Activated CD8-positive, alpha-beta memory T cell treated with anti-CD3 and anti-CD28 coated beads for 36 hours (primary cell): ENCODE measurements at regions not wholly inside any gene's neighbourhood (a gene's known extent, or its start where the extent isn't known, plus 50 kb on each side); places are given as distances from the start of the nearest gene placed in this dataset.

Experiments
- CTCF ChIA-PET: fragments of 350-600 bp; sonication (Branson Sonifier 250); formaldehyde crosslinking; loops from one replicate; lab custom pipeline; 2021; ENCODE audit warnings: antibody characterized with exemption; lab: Charles Lee
- POLR2A ChIA-PET: fragments of 350-600 bp; sonication (Branson Sonifier 250); formaldehyde crosslinking; loops from one replicate; lab custom pipeline; 2021; ENCODE audit warnings: antibody characterized with exemption; lab: Charles Lee

- POLR2A ChIA-PET: no interaction called here
- CTCF ChIA-PET: no interaction called here
Measured at GRCh38 chr2:21939967-21940366, 816.2 kb downstream of the TDRD15 start.

DNA sequence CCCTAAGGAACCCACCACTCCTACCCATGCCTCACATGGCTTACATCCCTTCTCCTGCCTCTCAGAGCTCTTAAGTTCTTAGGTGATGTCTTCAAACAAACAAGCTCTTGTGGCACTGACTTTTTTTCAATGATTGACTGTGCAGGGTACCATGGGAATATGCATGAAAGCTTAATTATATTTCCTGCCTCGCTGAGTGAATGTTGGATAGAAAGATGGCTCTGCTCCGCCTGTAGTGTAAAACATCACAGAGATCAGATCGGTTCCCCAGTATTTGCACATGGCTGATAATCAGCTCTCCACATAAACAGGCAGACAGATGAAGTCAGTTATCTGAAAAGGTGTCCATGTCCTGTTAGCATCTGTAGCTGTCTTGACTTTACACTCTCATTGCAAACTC is 820.8 kb downstream of the TDRD15 start:
- ChIA-PET CTCF (no interaction called here), POLR2A (no interaction called here)

DNA sequence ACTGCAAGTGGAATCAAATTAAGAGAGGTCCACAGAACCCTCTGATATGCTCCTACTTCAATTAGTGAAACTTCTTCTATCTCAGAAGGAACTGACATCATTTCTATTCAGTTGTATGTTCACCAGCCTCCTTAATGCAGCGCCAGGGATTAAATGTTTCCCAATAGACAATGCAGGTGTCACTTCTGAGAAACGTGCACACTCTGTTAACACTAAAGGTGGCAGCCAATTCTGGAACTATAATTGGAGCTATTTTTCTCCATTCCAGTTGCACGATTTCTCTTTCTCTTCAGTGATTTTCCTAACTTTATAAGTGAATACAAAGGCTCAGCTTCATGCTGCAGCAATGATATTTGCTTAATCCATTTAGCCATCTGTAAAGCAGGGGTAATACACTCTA is 821.9 kb downstream of the TDRD15 start:
- ChIA-PET POLR2A (no interaction called here), CTCF (no interaction called here)

GRCh38 chr2:21947046-21947445 is 823.3 kb downstream of the TDRD15 start:
- CTCF ChIA-PET: no interaction called here
- POLR2A ChIA-PET: no interaction called here

GRCh38 chr2:21966139-21966538 is 842.4 kb downstream of the TDRD15 start:
- POLR2A ChIA-PET: no interaction called here
- CTCF ChIA-PET: no interaction called here

DNA sequence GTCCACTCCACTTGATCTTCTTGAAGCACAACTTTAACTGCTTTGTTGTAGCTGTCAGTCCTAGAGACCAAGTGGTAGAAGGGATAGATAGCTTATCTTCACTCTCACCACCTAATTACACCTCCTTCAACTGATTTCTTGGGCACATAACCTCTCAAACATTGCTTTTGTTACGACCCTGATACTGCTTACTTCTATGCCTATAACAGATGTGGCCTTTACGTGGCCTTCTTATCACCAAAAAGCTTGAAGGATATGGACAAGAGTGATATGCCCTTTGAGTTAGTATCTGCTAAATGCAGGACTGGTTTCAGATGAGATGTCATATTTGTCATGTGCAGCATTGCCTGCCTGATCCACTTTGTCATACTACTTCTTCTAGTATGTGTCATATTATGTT is 847.2 kb downstream of the TDRD15 start:
- POLR2A ChIA-PET: no interaction called here
- CTCF ChIA-PET: no interaction called here

DNA sequence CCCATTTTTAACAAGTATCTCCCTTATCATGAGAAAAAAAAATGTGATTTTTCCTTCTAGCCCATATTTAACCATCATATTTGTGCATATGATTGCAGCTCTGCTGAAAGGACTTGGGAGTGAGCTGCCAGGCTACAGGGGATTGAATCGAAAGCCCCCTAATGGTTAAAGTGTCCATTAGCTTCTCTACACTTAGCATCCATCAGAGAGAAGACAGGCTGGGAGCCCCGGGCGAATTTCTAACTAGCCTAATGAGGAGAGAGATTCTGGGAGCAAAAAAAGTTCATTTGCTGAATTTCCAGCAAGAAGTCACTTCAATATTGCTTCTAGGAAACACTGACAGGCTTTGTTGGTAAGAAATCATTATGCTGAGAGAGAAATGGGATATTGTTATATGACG is 848.8 kb downstream of the TDRD15 start:
- POLR2A ChIA-PET: no interaction called here
- CTCF ChIA-PET: no interaction called here

GRCh38 chr2:21981127-21981526 is 857.4 kb downstream of the TDRD15 start:
- ChIA-PET POLR2A (no interaction called here), CTCF (no interaction called here)

GRCh38 chr2:21993002-21993401 is 869.2 kb downstream of the TDRD15 start:
- POLR2A ChIA-PET: no interaction called here
- CTCF ChIA-PET: no interaction called here

DNA sequence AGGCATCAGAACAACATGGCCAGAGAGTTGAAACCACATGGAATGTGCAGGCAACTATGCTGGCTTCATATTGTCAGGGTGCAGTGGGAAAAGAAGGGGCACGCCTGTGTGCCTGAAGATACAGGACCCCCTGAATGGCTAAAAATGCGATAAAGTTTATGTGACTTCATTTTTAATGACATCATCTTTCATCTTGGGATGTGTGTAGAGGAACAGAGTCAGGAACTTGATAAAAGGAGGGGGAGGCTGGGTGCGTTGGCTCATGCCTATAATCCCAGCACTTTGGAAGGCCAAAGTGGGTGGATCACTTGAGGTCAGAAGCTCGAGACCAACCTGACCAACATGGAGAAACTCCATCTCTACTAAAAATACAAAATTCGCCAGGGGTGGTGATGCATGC is 872.6 kb downstream of the TDRD15 start:
- POLR2A ChIA-PET: no interaction called here
- CTCF ChIA-PET: no interaction called here

GRCh38 chr2:21999522-21999921 is 875.8 kb downstream of the TDRD15 start:
- ChIA-PET CTCF (no interaction called here), POLR2A (no interaction called here)

- ChIA-PET POLR2A (no interaction called here), CTCF (no interaction called here)
Measured at GRCh38 chr2:22002066-22002465, 878.3 kb downstream of the TDRD15 start.

DNA sequence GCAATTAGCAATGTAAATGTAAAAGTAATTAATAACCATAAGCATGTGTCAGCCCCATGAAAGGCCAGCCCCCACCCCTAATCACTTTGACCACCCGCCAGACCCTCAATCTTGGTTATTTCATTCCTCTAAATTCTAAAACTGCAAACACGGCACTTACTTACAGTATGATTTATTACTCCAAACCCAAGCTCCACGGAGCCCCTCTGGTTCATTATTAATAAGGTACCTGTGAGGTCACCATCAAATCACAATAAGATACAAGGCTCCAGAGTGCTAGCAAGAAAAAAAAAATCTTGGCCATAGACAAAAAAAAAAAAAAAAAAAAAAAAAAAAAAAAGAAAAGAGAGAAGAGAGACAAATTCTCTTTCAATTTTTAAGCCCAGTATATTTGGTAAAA is 879.5 kb downstream of the TDRD15 start:
- POLR2A ChIA-PET: no interaction called here
- CTCF ChIA-PET: interaction anchor here (0.7 kb wide), 1 partner anchor 162 kb away, joined by 6 read pairs; no protein-coding TSS in a partner anchor

GRCh38 chr2:22011048-22011447 is 887.3 kb downstream of the TDRD15 start:
- CTCF ChIA-PET: no interaction called here
- POLR2A ChIA-PET: no interaction called here

DNA sequence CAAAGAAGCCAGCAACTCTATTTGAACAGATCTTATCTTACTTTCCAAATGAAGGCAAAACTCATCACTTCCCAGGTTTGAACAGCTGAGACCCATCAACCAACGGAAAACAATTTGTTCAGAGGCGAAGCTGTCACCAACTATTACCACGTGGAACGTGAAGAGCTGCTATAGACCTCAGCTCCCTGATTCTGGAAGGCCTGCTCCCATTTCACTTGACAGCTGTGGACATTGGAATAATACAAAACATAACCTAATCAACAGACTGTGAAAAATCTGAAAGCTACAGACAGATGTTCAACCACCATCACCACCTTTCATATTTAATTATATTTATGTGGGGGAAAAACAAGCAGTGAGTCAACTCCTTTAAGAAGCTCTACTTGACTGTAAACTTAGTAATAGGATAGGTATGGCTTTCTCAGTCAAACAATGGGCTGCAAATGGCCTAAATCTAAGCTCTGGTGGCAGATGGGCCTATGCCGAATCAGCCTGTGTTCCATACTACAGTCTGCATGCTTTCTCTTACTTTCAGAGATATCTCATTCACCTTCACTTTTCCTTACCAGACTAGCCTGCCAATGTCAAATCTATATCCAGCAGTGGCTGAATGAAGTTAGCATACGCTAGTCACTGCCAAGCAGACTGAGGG is 896.4 kb downstream of the TDRD15 start:
- ChIA-PET CTCF (no interaction called here), POLR2A (no interaction called here)

DNA sequence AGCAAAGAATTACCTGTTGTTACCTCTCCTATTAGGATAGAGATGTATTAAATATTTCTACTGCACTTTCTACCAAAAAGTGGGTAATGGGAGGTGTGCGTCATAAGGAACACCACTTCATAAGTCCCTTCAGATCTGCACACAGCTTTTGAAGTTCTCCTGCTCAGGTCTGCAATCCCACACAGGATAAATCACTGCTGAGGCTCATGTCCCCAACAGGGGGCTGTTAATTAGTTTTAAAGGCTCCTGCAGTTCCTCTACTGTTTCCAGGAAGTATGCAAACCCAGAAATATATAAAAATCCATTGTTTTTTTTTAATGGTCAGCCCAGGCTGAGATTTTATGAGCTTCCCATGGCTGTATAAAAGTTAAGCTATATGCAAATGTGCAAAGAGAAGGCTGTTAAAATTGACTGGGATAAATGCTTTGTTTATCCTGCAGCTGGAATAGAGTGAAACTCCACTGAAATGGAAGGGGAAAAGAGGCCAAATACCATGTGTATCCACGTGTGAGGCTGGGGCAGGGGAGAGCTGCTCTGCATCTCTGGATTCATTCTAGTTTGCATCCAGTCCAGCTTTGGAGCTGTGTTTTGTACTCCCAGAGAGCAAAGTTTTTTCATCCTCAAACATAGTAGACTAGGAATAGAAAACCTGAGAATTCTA is 903.7 kb downstream of the TDRD15 start:
- CTCF ChIA-PET: no interaction called here
- POLR2A ChIA-PET: no interaction called here

DNA sequence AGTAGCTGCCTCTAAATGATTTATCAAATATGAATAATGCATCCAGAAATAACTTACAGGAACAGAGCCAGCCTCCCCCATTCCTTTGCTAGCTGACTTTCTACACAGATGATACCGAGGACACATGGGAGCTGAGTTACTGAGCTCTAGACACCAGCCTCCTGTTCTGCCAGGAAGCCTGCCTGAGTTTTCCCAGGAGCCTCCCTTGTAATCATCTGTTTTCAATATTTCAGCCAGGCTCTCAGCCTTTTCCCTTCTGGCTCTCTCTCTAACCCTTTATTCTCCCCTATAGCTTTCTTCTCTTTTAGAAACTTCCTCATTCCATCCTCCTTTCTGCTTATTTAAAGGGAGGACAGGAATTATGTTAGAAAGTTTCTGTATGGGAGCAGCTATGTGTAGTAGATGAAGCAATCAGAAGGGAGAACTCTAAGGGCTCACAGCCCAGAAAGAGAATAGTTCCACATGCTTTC is 911.6 kb downstream of the TDRD15 start:
- ChIA-PET CTCF (no interaction called here), POLR2A (no interaction called here)

- CTCF ChIA-PET: no interaction called here
- POLR2A ChIA-PET: no interaction called here
Measured at GRCh38 chr2:22037274-22037673, 913.5 kb downstream of the TDRD15 start.

- POLR2A ChIA-PET: no interaction called here
- CTCF ChIA-PET: no interaction called here
Measured at GRCh38 chr2:22043784-22044183, 920.0 kb downstream of the TDRD15 start.

- ChIA-PET POLR2A (no interaction called here), CTCF (no interaction called here)
Measured at GRCh38 chr2:22055784-22056620, 932.2 kb downstream of the TDRD15 start.
